ENCODE measurements at regions not wholly inside any gene's neighbourhood (a gene's known extent, or its start where the extent isn't known, plus 50 kb on each side); places are given as distances from the start of the nearest gene placed in this dataset.

DNA sequence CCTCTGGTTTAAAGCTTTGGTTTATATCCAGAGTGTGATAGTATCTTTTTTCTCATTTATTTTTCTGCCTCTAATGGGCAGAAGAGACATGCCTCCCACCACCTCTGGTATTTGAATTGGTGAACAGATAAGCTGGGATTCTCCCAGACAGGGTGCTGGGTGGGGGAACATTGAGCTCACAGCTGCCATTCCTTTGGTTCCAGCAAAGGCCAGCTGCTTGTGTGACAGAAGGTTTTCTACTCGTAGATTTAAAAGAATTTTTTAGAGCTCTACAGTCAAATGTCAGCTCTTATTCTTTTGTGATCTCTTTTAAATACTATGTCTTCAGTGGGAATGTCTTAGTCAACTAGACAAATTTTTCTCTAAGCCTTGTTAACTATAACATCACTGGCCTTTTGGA, 54.7 kb upstream of the ADAMTS16 start:
- TF ChIP-seq CTCF (IDR thresholded peaks at IDR 0.05) = no peak

- no peak for TF ChIP-seq CTCF (IDR thresholded peaks at IDR 0.05)
These were observed 50.1 kb upstream of the ADAMTS16 start for GRCh38 chr5:5089895-5090649.

All from LNCAP (cell line).